SKM-1 treated with dmso at 0.1 percent for 144 hours (cell line): ENCODE measurements at regions not wholly inside any gene's neighbourhood (a gene's known extent, or its start where the extent isn't known, plus 50 kb on each side); places are given as distances from the start of the nearest gene placed in this dataset.
"Not testable (repeated sequence)": the region's sequence is repeated elsewhere in the genome, so short reads cannot be mapped to it uniquely, and the experiment has no call there.

Experiments
- DNase-seq: peaks from one replicate; lab custom pipeline; 2025; ENCODE audit not compliant: unreplicated experiment; lab: John Stamatoyannopoulos, UW

DNA sequence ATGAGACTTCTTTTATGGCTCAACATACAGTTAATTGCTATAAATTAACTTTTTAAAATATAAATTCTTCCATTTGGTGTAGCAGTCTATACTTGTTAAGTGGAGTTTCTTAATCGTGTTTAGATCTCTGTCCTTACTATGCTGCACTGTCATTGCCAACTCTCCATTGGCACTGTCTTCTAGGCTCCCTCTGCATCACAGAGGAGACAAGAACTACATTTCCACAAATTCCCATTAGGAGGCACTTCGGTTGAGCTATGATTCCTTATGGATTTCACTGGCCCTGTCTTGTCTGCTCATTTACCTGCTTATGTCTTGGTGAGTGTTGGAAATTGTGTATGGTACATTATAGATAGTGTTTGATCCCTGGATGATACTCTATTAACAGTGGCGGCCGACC is 630.9 kb upstream of the ATXN7L3B start:
- no peak for DNase-seq

DNA sequence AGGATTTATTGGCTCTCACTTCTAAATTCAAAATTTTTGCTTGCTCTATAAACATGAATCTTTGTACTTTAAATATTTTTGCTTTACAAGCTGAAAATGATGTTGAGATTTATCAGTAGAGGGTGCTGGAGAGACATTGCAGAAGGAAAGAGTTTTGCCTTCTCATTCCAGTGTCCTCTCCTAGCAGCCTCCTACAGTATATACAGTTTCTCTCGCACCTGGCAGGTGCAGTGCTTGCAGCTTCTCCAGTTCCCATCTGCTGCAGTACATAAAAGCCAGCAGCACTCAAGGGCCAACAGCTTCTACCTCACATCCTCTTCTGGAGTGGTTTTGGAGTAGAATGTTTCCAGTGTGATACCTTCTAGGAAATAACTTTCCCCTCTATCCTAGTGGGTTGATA is 601.8 kb upstream of the ATXN7L3B start:
- DNase-seq: no peak

DNA sequence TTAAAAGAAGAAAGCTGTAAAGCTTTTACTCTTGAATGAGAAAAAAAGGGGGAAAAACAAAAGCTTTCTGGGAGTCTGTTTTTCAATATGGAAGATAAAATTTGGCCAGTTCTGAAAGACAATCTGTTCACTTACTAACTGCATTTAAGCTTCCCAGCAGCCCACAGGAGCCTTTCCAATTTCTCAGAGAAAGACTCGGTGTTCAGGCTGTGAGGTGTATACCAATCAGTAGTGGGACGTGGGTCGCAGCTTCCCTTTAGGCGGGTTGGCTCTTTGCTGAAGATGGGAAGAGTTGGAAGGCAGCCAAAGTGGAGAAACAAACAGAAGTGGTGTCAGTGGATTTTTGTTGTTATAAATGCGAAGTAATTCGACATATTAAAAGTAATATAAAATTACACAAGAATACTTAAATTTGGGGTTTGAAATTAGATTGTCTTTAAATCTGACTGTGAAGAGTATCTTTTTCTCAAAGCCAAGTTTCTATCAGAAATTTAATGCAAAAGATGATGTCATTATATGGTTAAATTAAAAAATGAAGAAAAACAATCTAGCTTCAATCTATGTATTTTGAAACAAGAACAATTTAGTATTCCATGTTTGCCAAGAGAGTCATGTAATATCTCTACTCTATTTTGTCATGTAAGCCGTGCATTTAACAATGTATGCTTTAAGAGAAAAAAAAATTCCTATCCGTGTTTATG is 590.2 kb upstream of the ATXN7L3B start:
- no peak for DNase-seq

DNA sequence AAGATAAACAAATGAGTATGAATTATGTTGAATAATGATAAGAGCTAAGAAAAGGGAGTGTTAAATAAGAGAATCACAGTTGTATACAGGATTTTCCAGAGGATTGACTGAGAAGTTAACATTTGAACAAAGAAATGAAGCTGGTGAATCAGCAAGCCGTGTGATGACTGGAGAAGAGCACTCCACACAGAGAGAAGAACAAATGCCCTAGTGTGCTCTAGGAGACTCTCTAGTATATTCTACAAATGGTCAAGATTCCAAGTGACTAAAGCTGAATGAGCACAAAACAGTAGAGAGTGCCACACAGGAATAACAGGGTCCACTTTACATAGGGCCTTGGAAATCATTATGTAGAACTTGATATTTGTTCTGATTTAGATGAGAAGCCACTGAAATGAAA is 587.1 kb upstream of the ATXN7L3B start:
- no peak for DNase-seq

DNA sequence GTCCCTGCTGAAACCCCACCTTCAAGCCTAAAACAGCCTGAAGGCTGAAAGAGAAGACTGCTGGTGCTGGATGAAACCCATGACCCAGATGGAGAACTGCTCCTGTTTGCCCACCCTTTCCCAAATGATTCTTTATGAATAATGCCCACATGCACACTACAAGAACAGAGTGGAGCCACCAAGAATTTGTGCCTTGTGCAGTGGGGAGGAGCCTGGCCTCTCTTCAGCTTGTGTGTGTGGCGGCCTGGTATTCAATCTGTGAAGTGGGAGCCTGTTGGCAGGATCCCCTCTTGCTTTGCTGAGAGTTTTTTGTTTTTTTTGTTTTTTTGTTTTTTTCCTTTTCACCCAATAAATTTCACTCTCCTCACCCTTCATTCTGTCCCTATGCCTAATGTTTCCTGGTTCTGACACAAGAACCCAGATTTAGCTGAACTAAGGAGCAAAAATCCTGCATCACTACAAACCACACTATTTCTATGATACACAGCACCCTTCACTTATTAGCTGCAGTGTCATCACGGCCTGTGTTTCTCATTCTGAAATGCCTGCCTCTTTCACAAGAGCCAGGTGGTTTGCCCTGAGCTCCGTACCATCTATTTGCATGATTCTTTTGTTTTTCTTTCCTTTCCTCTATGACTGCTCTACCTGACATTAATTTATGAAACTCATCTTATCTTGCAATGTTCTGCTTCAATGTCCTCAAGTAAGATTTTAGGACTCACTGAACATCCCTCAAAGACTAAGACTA is 585.5 kb upstream of the ATXN7L3B start:
- no peak for DNase-seq

DNA sequence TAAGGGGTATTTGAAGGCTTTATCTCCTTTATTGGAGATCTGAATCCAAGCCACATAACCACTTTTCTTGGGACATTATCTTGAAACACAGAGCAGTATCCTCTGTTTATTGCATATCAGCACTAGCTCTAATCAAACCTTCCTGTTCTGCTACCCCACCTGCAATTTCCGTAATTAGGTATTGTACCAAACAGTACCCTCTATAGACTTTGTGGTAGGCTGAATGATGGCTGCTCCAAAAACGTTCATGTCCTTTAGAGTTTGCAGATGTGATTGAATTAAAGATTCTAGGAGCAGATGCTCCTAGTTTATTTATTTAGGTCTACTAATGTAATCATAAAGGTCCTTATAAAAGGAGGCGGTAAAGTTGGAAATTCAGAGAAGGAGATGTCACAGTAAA is 573.0 kb upstream of the ATXN7L3B start:
- DNase-seq: no peak

DNA sequence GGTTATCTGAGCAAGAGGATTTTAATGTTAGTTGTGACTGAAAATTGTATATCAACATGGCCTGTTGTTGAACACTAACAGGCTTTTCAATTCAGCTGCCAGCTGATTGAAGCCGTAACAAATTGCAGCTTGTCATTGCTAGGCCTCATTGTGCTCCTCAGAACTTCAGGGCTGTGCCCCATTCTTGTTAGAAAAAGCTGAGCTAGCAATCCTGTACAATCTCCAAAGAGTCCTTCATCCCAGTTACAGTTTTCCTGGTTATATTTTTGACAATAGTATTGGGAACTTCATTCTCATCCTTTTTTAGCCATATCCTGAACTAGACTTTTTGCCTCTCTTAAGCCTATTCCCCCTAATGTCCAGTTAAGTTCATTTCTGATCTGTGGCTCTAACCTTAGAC is 564.1 kb upstream of the ATXN7L3B start:
- no peak for DNase-seq

DNA sequence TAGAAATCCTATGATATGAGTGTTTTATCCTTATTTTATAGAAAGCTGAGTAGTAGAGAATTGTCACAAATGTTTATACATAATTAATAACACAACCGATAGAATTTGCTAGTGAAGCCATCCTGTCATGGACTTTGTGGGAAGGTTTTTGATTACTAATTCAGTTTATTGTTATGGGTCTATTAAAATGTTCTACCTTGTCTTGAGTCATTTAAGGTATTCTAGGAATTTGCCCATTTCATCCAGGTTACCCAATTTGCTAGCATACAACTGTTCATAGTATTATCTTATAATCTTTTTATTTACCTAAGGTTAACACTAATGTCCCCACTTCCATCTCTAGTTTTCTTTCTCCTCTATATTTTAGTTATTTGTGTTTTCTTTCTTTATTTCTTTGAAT is 553.1 kb upstream of the ATXN7L3B start:
- DNase-seq: no peak

DNA sequence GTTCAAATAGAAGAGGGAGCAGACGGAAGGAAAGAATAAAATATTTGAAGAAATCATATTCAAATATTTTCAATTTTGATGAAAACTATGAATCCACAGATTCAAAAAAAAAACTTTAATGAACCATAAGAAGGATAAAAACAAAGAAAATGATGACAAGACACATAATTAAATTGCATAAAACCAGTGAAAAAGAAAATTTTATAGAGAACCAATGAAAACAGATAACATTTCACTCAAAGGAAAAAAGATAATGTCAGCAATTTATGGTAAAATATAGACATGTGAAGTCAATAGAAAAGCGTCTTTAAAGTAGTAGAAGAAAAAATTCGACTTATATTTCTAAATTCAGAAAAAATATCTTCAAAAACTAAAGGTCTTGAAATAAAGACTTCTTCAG is 546.5 kb upstream of the ATXN7L3B start:
- DNase-seq: no peak

DNA sequence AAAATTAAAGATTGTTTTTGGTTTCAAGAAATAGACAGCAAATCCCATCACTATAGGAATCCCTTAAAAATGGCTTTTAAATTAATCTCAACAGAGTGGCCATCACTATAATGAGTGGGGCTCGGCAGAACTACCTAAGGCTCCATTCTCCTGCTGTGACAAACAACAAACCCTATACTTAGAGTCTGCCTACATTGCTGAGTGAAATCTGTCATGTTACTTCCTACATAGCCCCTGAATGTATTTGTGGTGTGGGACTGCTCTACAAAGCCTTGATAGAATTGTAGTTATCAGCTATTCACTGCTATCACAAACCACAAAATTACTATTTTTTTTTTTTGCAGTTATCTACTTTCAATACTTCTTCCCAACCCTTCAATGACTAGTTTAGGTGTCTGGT is 538.7 kb upstream of the ATXN7L3B start:
- no peak for DNase-seq

DNA sequence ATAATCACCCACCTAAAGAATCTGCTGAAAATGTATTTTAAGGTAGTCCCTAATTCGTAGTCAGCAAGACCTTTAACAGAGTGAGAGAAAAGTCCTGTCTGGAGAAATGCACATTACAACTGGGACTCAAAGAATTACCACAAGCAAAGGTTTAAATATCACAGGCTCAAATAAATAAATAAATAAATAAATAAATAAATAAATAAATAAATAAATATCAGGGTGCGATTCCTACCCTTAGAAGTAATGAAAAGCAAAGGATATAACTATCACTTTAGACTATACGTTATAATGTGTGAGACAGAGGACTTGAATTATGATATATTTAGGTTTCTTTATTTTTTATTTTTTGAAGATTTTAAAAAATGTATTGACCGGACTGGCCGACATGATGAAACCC is 522.5 kb upstream of the ATXN7L3B start:
- DNase-seq: no peak

DNA sequence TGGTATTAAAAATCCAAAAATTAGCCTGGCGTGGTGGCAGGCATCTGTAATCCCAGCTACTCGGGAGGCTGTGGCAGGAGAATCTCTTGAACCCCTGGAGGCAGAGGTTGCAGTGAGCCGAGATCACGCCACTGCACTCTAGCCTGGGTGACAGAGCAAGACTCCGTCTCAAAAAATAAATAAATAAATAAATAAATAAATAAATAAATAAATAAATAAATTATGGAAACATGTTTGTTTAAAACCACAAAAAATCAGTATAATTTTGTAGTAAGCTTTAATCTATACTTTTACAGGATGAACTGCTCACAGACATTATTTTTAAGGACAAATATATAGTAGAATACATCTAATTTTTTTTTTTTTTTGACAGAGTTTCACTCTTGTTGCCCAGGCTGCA is 521.3 kb upstream of the ATXN7L3B start:
- DNase-seq: not testable (repeated sequence)

DNA sequence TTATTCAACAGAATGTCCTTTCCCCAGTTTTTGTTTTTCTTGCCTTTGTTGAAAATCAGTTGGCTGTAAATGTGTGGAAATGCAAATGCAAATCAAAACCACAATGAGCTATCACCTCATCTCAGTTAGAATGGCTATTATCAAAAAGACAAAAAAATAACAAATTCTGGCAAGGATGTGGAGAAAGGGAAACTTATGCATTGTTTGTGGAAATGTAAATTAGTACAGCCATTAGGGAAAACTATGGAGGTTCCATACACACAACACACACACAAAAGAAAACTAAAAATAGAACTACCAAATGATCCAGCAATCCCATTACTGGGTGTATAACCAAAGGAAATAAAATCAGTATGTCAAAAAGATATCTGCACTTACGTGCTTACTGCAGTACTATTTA is 518.8 kb upstream of the ATXN7L3B start:
- DNase-seq: no peak

DNA sequence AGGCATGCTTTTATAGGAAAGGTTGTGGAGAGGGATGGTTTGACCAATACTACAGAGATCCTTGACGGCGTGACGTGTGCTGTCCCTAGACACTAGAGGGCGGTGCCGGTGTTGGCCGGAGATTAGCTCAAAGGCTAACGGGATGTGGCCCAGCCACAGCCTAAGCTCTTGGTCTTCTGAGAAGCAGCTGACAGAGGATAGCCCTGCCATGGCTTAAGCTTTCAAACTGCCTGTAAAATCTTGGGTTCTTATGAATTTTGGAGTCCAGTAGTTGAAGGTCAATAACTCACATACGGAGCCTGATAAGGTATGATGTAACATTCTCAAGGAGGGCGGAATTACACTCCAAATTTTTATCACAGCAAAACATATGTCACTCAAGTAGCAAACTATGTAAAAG is 515.7 kb upstream of the ATXN7L3B start:
- peak; percentile 2 for DNase-seq

DNA sequence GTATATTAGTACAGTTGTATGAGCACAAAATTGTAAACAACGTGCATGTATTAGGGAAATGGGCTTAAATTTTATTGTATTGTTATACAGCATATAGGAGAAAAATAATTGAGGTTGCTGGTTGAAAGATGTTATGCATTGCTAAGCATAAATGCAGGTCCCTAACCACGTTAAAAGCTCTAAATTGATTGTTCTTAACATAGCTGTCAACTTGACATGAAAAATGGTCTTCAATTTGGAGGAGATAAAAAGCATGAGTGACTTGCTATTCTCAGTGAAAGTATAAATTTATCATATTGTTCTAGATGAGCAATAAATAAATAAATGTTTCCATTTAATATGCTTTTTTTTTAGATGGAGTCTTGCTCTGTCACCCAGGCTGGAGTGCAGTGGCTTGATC is 506.6 kb upstream of the ATXN7L3B start:
- DNase-seq: no peak

DNA sequence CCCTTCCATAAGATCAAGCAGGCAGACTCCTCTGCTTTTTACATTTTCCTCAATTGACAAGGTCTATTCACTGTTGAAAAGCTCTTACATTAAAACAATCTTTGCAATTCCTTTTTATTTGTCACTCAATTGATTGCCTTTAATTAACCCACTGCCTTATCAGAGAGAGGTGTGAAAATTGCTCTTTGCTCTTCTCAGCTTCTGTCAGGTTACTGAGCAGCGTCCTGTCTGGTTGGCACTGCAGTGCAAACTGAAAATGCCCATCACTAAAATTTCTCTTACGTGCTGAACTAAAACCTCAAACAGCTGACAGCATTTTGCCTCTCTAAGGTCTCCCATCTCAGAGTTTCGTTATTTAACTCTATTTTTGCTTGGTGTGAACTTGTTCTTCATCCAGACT is 504.1 kb upstream of the ATXN7L3B start:
- no peak for DNase-seq

DNA sequence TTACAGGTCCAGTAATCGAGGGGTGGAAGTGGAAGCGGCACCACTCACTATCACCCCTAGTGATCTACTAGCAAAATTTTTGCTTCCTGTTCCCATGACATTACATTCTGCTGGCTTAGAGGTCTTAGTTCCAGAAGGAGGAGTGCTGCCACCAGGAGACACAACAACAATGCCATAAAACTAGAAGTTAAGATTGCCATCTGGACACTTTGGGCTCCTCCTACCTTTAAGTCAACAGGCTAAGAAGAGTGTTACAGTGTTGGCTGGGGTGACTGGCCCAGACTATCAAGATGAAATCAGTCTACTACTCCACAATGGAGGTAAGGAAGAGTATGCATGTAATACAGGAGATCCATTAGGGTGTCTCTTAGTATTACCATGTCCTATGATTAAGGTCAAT is 498.5 kb upstream of the ATXN7L3B start:
- DNase-seq: not testable (repeated sequence)

DNA sequence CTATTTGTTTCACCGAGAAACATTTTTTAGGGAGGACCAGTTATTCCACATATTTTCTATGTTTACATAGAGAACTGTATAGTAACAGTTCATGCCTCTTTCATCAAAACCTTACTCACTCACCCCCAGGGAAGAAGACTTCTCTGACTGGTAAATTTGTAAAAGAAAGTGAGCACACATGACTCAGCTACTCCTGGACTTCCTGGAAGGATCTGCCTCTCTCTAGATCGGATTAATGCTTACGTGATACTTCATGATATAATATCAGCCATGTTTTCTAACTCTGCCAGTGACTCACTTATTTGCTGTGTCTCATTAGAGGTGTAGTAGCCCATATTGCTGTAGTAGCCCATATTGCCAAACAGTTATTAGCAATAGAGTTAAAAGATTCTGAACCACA is 494.3 kb upstream of the ATXN7L3B start:
- DNase-seq: no peak

DNA sequence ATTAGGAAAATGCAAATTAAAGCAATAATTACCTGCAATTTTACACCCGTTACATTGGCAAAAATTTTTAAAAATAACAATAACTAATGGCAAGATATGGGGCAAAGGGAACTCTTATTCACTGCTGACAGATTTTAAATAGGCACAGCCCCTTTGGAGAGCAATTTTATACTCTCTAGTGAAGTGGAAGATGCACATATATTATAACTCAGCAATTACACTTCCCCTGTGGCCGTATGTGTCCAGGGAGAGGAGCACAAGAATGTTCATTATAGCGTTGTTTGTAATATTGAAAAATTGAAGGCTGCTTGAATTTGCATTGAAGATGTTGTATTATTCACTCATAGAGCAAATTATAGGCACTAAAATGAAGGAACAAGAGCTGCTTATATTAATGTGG is 488.3 kb upstream of the ATXN7L3B start:
- DNase-seq: no peak

DNA sequence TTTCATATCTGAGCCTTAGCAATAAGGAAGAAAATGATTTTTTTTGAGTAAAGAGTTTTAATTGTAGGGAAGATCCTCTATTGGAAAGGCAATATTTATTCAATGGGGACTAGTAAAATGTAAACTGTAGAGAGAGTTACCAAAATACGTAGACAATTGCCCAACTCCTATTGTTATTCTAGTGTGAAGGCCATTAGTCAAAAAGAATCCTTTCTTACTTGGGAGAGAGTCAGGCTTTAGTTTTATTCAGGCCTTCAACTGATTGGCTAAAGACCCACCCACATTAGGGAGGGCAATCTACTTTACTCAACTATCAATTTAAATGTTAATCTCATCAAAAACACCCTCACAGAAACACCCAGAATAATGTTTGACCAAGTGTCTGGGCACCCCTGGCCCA is 485.8 kb upstream of the ATXN7L3B start:
- DNase-seq: no peak

DNA sequence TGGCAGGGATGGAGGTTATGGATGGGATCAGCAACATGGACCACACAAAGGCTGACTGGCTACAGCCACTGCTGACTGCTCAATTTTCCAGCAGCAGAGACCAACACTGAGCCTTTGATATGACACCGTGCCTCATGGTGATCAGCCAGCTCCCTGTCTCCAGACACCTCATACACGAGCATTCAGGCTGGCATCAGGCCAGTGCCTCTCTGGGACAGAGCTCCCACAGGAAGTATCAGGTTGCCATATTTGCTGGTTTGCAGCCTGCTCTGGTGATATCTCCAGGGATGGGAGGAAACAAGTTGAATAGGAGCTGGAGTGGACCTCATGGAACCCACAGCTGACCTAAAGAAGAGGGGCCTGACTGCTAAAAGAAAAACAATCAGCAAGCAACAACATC is 471.2 kb upstream of the ATXN7L3B start:
- no peak for DNase-seq

DNA sequence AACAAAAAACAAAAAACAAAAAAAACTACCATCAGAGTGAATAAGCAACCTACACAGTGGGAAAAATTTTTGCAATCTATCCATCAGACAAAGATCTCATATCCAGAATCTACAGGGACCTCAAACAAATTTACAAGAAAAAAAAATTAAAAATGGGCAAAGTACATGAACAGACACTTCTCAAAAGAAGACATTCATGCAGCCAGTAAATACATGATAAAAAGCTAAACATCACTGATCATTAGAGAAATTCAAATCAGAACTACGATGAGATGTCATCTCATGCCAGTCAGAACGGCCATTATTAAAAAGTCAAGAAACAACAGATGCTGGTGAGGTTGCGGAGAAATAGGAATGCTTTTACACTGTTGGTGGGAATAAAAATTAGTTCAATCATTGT is 466.5 kb upstream of the ATXN7L3B start:
- no peak for DNase-seq

DNA sequence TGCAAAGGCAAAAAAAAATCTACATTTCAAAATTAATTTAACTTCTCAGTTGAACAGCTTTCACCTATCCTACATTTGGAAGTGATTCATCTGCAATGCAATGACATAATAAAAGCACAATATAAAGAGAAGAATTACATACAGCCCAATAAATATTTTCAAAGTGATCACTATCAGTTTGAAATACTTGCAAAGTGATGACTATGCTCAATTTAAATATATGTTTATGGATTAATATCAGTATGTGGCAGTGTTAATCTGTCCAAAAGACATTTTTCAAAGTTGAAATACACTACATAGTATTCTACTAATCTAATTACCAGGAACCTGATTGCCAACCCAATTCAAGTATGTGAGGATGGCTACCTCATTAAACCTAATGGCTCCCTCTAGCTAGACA is 460.7 kb upstream of the ATXN7L3B start:
- DNase-seq: no peak
